ENCODE measurements at regions not wholly inside any gene's neighbourhood (a gene's known extent, or its start where the extent isn't known, plus 50 kb on each side); places are given as distances from the start of the nearest gene placed in this dataset.
"Not testable (repeated sequence)": the region's sequence is repeated elsewhere in the genome, so short reads cannot be mapped to it uniquely, and the experiment has no call there.

- Mint-ChIP-seq H3K36me3 (ENCODE audit: insufficient read depth) (no peaks in the 10 kb centered on the region), H3K9me3 (ENCODE audit: low read depth) (no peaks in the 10 kb centered on the region), H3K4me1 (ENCODE audit: low read depth) (no peaks in the 10 kb centered on the region), H3K27me3 (peaks cover 9% of the 10 kb centered on the region), H3K4me3 (ENCODE audit: low read depth) (no peak overlapping the region), H3K27ac (no peak overlapping the region)
- TF ChIP-seq, protein P1, sequence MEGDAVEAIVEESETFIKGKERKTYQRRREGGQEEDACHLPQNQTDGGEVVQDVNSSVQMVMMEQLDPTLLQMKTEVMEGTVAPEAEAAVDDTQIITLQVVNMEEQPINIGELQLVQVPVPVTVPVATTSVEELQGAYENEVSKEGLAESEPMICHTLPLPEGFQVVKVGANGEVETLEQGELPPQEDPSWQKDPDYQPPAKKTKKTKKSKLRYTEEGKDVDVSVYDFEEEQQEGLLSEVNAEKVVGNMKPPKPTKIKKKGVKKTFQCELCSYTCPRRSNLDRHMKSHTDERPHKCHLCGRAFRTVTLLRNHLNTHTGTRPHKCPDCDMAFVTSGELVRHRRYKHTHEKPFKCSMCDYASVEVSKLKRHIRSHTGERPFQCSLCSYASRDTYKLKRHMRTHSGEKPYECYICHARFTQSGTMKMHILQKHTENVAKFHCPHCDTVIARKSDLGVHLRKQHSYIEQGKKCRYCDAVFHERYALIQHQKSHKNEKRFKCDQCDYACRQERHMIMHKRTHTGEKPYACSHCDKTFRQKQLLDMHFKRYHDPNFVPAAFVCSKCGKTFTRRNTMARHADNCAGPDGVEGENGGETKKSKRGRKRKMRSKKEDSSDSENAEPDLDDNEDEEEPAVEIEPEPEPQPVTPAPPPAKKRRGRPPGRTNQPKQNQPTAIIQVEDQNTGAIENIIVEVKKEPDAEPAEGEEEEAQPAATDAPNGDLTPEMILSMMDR (IDR thresholded peaks at IDR 0.05; ENCODE audit: unreplicated experiment): no peak
- DNase-seq (ENCODE audit: low spot score, unreplicated experiment): no peak
Observed at GRCh38 chr5:171541341-171541776, 121.9 kb downstream of the FGF18 start.

- no peak overlapping the region for H3K27ac Mint-ChIP-seq
- no peaks in the 10 kb centered on the region for H3K4me1 Mint-ChIP-seq (ENCODE audit: low read depth)
- H3K27me3 Mint-ChIP-seq: peaks cover 9% of the 10 kb centered on the region
- no peak overlapping the region for H3K4me3 Mint-ChIP-seq (ENCODE audit: low read depth)
- no peaks in the 10 kb centered on the region for H3K9me3 Mint-ChIP-seq (ENCODE audit: low read depth)
- no peaks in the 10 kb centered on the region for H3K36me3 Mint-ChIP-seq (ENCODE audit: insufficient read depth)
- DNase-seq (ENCODE audit: low spot score, unreplicated experiment): no peak
- TF ChIP-seq, protein P1 (IDR thresholded peaks at IDR 0.05; ENCODE audit: unreplicated experiment): no peak
Observed at GRCh38 chr5:171542525-171543140, 123.2 kb downstream of the FGF18 start.

DNA sequence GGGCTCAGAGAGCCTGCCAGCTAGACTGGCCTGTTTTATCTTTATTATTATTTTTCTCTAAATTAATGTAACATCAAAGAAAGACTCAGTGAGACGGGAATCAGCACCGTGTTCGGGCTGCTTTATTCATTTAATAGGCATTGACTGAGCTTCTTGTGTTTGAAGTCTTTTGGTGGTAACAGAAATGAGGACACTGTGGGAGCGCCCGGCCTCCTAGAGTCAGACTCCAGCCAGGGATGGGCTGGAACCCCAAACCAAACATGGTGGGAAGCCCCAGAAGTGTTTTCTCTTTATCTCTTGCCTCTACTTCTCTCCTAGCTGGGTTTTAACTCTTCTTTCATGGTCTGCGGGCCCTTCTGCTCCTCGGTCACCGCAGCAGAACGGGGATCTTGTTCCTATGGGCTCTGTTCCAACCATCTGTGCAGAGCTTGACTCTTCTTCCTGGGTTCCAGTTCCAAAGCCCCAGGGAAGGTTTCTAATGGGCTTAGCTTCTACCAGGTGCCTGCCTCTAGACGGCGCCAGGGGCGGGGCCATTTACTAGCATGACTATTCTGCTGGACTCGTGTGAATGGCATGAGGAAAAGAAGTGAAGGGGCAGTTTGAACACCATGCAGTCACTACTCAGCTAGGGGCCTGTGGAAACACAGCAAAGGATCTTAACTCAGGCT lies 123.8 kb downstream of the FGF18 start:
- H3K4me3 Mint-ChIP-seq (ENCODE audit: low read depth): no peak overlapping the region
- no peaks in the 10 kb centered on the region for H3K9me3 Mint-ChIP-seq (ENCODE audit: low read depth)
- H3K27ac Mint-ChIP-seq: no peak overlapping the region
- H3K36me3 Mint-ChIP-seq (ENCODE audit: insufficient read depth): no peaks in the 10 kb centered on the region
- no peak for DNase-seq (ENCODE audit: low spot score, unreplicated experiment)
- no peaks in the 10 kb centered on the region for H3K4me1 Mint-ChIP-seq (ENCODE audit: low read depth)
- TF ChIP-seq, protein P1 (IDR thresholded peaks at IDR 0.05; ENCODE audit: unreplicated experiment): no peak
- peaks cover 9% of the 10 kb centered on the region for H3K27me3 Mint-ChIP-seq

- H3K36me3 Mint-ChIP-seq (ENCODE audit: insufficient read depth): no peaks in the 10 kb centered on the region
- H3K9me3 Mint-ChIP-seq (ENCODE audit: low read depth): no peaks in the 10 kb centered on the region
- no peak overlapping the region for H3K4me3 Mint-ChIP-seq (ENCODE audit: low read depth)
- H3K27me3 Mint-ChIP-seq: peaks cover 7% of the 10 kb centered on the region
- TF ChIP-seq, protein P1 (IDR thresholded peaks at IDR 0.05; ENCODE audit: unreplicated experiment): no peak
- no peaks in the 10 kb centered on the region for H3K4me1 Mint-ChIP-seq (ENCODE audit: low read depth)
- H3K27ac Mint-ChIP-seq: no peak overlapping the region
- no peak for DNase-seq (ENCODE audit: low spot score, unreplicated experiment)
Observed at GRCh38 chr5:171544913-171545765, 125.7 kb downstream of the FGF18 start.

DNA sequence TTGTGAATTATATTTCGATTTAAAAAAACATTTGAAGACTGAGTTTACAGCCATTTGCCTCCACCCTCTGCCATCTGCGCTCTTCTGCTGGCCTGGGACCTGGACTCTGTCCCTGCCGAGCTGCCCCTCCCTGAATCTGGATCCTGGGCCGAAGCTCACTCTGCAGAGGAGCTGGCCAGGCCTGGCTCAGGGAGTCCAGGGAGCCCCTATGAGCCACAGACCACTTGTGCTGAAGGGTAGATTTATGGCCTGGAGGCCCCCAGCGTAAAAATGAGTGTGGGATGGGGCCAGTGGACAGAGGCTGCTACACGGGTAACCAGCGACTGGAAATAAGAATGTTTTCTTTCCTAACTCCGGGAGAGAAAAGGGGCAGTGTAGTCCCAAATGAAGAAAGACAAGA lies 129.8 kb downstream of the FGF18 start:
- no peaks in the 10 kb centered on the region for H3K36me3 Mint-ChIP-seq (ENCODE audit: insufficient read depth)
- no peaks in the 10 kb centered on the region for H3K9me3 Mint-ChIP-seq (ENCODE audit: low read depth)
- TF ChIP-seq, protein P1 (IDR thresholded peaks at IDR 0.05; ENCODE audit: unreplicated experiment): no peak
- H3K27me3 Mint-ChIP-seq: peaks cover 7% of the 10 kb centered on the region
- no peak overlapping the region for H3K27ac Mint-ChIP-seq
- no peaks in the 10 kb centered on the region for H3K4me1 Mint-ChIP-seq (ENCODE audit: low read depth)
- no peak overlapping the region for H3K4me3 Mint-ChIP-seq (ENCODE audit: low read depth)
- DNase-seq (ENCODE audit: low spot score, unreplicated experiment): no peak

DNA sequence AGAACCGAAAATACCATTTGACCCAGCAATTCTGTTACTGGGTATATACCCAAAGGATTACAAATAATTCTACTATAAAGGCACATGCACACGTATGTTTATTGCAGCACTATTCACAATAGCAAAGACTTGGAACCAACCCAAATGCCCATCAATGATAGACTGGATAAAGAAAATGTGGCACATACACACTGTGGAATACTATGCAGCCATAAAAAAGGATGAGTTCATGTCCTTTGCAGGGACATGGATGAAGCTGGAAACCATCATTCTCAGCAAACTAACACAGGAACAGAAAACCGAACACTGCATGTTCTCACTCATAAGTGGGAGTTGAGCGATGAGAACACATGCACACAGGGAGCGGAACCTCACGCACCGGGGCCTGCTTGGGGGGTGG lies 134.4 kb downstream of the FGF18 start:
- H3K27me3 Mint-ChIP-seq: peaks cover 19% of the 10 kb centered on the region
- H3K9me3 Mint-ChIP-seq (ENCODE audit: low read depth); H3K4me3 Mint-ChIP-seq (ENCODE audit: low read depth); DNase-seq (ENCODE audit: low spot score, unreplicated experiment); H3K36me3 Mint-ChIP-seq (ENCODE audit: insufficient read depth); H3K27ac Mint-ChIP-seq; H3K4me1 Mint-ChIP-seq (ENCODE audit: low read depth): not testable (repeated sequence)
